AG09309 (cell line): ENCODE measurements at regions not wholly inside any gene's neighbourhood (a gene's known extent, or its start where the extent isn't known, plus 50 kb on each side); places are given as distances from the start of the nearest gene placed in this dataset.
A peak's percentile ranks its signal among the peaks of the same experiment; 100 is the strongest.

Source experiments
- DNase-seq: peaks from one replicate; pipeline ENCODE4 v3.0.0-alpha.2; 2010; ENCODE audit warnings: low read depth
- H3K4me3 ChIP-seq: 2 replicates; pipeline ENCODE4 v1.5.1; 2011; ENCODE audit warnings: mild to moderate bottlenecking, low read depth, low read length, moderate library complexity; ENCODE audit not compliant: control insufficient read depth
- TF ChIP-seq, protein P1 (sequence below): IDR thresholded peaks from 2 replicates; pipeline ENCODE4 v1.5.1; 2011; ENCODE audit warnings: mild to moderate bottlenecking, low read depth, low read length, inconsistent platforms; ENCODE audit not compliant: insufficient read depth, control insufficient read depth; ENCODE audit errors: missing control alignments

- no peak overlapping the region for H3K4me3 ChIP-seq
- no peak for DNase-seq
- TF ChIP-seq, protein P1, sequence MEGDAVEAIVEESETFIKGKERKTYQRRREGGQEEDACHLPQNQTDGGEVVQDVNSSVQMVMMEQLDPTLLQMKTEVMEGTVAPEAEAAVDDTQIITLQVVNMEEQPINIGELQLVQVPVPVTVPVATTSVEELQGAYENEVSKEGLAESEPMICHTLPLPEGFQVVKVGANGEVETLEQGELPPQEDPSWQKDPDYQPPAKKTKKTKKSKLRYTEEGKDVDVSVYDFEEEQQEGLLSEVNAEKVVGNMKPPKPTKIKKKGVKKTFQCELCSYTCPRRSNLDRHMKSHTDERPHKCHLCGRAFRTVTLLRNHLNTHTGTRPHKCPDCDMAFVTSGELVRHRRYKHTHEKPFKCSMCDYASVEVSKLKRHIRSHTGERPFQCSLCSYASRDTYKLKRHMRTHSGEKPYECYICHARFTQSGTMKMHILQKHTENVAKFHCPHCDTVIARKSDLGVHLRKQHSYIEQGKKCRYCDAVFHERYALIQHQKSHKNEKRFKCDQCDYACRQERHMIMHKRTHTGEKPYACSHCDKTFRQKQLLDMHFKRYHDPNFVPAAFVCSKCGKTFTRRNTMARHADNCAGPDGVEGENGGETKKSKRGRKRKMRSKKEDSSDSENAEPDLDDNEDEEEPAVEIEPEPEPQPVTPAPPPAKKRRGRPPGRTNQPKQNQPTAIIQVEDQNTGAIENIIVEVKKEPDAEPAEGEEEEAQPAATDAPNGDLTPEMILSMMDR: no peak
Measured at GRCh38 chr6:139758209-139758611, 383.8 kb upstream of the CITED2 start.

- TF ChIP-seq, protein P1: no peak
- no peak overlapping the region for H3K4me3 ChIP-seq
- peak; percentile 55 for DNase-seq
Measured at GRCh38 chr6:139757784-139758183, 383.3 kb upstream of the CITED2 start.

DNA sequence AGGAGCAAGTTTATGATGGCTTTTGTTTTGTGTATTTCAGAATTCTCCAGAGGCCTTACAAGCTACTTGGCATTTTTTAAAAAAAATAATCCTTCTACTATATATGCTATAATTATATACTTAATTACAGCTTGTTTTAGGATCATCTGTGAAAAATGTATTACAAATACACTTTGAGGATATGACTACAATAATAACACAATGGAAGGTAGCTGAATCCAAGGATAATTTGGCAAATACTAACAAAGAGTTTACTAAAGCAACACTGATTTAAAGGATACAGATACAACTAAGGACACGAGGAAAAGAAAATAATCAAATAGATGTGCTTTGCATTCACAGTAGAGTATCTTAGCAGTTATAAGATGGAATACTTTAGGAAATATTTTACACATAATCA is 381.9 kb upstream of the CITED2 start:
- no peak for DNase-seq
- no peak overlapping the region for H3K4me3 ChIP-seq
- TF ChIP-seq, protein P1: no peak

DNA sequence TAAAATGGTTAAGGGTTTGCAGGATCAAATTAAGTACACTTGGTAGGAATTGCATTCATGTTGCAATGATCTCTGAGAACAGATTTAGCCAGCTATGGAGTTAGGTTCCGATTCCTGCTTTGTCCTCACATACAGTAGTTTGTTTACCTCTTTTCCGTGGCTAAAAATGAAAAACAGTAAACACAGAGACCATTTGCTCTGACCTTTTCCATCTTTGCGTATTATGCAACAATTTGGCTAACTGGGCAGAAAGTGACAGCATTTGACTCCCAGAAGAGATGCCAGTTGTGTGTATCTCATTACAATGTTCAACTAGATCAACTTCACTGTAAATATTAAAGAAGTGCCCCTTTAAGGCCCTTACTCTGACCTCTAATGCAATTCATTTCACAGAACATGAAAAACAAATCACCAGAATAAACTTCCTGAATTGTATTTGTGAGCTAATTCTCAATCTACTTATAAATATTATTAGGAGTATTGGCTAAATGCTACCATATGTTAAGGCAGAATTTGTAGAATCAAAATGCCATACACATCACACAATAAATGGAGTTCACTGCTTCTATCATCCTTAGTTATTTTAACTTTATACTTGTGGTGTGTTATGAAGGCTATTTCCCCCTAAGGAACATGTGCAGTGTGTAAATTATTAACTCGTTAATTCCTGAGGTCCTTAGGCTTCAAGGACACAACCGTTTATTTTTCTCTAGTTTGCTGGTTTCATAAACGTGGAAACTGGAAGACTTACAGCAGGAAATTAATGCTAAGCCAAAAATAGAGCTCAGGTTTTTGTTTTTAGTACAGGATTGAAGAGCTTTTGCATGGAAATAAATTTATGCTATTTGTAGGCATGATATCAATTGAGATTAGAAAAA is 380.7 kb upstream of the CITED2 start:
- H3K4me3 ChIP-seq: no peak overlapping the region
- TF ChIP-seq, protein P1: no peak
- no peak for DNase-seq

GRCh38 chr6:139753198-139753861 is 378.9 kb upstream of the CITED2 start:
- peak; percentile 68 for DNase-seq
- TF ChIP-seq, protein P1: no peak
- H3K4me3 ChIP-seq: no peak overlapping the region

DNA sequence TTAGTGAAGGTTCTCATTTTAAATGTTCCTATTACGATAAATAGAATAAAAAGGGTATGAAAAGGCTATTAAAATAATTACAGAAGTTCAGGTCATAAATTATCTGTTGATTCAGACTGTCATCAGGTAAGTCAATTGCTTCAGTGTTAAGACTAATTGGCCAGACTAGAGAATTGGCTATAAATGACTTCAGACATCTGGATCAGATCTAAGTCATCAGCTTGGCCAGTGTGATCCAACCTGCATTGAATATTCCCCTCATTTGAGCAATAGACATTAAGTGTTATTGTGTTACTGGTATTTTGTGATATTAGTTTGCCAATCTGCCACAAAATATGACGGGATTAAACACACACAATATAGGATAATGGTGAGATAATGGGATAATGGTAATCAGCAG is 377.6 kb upstream of the CITED2 start:
- TF ChIP-seq, protein P1: no peak
- DNase-seq: no peak
- no peak overlapping the region for H3K4me3 ChIP-seq
